GM12892 (cell line): ENCODE measurements at regions not wholly inside any gene's neighbourhood (a gene's known extent, or its start where the extent isn't known, plus 50 kb on each side); places are given as distances from the start of the nearest gene placed in this dataset.

Experiments
- DNase-seq: peaks from one replicate; pipeline ENCODE4 v3.0.0; 2011; ENCODE audit not compliant: insufficient read length
- FAIRE-seq: peaks from 2 replicates; lab custom pipeline; 2011; peaks lifted over from hg19 to GRCh38; lab: Jason Lieb, UNC
- POLR2A ChIP-seq: IDR thresholded peaks from 2 replicates; pipeline ENCODE4 v1.6.1; 2011; ENCODE audit warnings: low read depth, low read length, control low read depth
- POLR2AphosphoS5 ChIP-seq: IDR thresholded peaks from 2 replicates; pipeline ENCODE4 v1.6.1; 2011; ENCODE audit warnings: low read depth, low read length, control low read depth
- TAF1 ChIP-seq: IDR thresholded peaks from 2 replicates; pipeline ENCODE4 v1.6.1; 2011; ENCODE audit warnings: low read depth, mild to moderate bottlenecking, control low read depth, low read length, borderline replicate concordance

DNA sequence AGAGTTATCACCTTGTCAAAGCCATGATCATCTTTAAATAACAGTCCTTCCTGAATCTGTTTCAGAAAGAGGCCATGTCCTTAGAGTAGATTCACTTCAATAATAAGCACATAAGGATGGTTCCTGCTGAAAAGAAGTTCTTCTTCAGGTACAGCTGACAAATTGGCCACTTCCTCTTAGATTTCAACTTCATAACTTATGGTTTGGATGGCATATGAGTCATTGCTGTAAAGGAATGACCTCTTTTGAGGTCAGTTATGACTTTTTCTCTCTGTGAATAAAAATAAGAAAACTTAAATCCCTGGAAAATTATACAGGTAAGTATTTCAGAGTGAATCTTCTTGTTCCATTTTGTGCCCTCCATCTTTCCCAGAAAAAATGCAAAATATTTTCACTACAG, 555.3 kb upstream of the ZNF462 start:
- FAIRE-seq (no peak), DNase-seq (no peak)
- TF ChIP-seq TAF1 (no peak), POLR2A (no peak), POLR2AphosphoS5 (no peak)

- FAIRE-seq: no peak
Measured at GRCh38 chr9:106309925-106310324, 553.0 kb upstream of the ZNF462 start.

GRCh38 chr9:106310782-106311181, 552.2 kb upstream of the ZNF462 start:
- FAIRE-seq (peak; percentile 5), DNase-seq (no peak)
- TF ChIP-seq POLR2AphosphoS5: no peak
- TF ChIP-seq POLR2A: no peak
- TF ChIP-seq TAF1: no peak

More at GRCh38 chr9:106309925-106310324, 553.0 kb upstream of the ZNF462 start:
- no peak for TF ChIP-seq POLR2AphosphoS5
- no peak for TF ChIP-seq TAF1
- no peak for TF ChIP-seq POLR2A
- no peak for DNase-seq

DNA sequence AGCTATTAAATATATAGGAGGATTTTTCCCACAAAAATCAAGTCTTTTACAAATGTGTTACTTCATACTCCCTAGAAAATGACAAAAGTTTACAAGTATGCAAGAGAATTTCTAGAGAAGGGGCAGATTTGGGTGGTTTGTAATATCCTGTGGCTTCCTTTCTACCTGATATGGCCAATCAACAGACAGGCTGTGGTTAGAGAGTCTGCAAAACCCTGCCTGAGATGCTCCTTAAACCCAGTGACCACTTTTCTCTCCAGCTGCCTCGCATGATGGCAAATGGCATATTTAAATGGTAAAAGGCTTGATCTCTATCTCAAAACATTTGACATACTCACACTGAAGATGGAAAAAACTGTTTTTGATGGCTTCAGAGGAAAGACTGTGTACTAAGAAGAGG, 550.1 kb upstream of the ZNF462 start:
- no peak for DNase-seq
- FAIRE-seq: no peak
- TF ChIP-seq POLR2A (no peak), POLR2AphosphoS5 (no peak), TAF1 (no peak)

DNA sequence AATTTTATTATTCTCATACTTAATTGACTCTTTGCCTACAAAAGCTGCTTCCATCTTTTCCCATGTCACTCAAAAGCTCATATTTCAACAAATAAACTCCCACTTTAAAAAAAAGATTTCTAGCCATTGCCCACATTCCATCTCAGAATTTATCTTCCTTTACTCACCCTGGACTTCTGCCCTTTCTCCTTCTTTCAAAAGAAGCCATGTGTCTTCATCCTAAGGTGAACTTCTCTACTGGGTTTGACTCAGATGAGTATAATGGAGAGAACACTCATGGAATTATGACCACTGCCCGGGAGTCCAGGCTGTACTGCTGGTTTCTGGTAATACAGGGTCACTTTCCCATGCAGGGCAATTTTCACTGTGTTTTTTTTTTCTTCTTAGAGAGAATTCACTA, 548.5 kb upstream of the ZNF462 start:
- no peak for TF ChIP-seq TAF1
- no peak for TF ChIP-seq POLR2AphosphoS5
- TF ChIP-seq POLR2A: no peak
- FAIRE-seq: no peak

GRCh38 chr9:106321394-106322180, 541.4 kb upstream of the ZNF462 start:
- TF ChIP-seq POLR2A: no peak
- TF ChIP-seq POLR2AphosphoS5: no peak
- no peak for TF ChIP-seq TAF1
- FAIRE-seq: no peak
- DNase-seq: no peak

More for the DNA sequence above, 548.5 kb upstream of the ZNF462 start:
- no peak for DNase-seq

GRCh38 chr9:106322706-106323245, 540.2 kb upstream of the ZNF462 start:
- no peak for TF ChIP-seq POLR2AphosphoS5
- TF ChIP-seq POLR2A: no peak
- no peak for TF ChIP-seq TAF1
- DNase-seq: no peak
- FAIRE-seq: no peak

- FAIRE-seq (no peak), DNase-seq (no peak)
- TF ChIP-seq POLR2AphosphoS5: no peak
- no peak for TF ChIP-seq TAF1
- TF ChIP-seq POLR2A: no peak
Measured at GRCh38 chr9:106324053-106324585, 538.8 kb upstream of the ZNF462 start.

DNA sequence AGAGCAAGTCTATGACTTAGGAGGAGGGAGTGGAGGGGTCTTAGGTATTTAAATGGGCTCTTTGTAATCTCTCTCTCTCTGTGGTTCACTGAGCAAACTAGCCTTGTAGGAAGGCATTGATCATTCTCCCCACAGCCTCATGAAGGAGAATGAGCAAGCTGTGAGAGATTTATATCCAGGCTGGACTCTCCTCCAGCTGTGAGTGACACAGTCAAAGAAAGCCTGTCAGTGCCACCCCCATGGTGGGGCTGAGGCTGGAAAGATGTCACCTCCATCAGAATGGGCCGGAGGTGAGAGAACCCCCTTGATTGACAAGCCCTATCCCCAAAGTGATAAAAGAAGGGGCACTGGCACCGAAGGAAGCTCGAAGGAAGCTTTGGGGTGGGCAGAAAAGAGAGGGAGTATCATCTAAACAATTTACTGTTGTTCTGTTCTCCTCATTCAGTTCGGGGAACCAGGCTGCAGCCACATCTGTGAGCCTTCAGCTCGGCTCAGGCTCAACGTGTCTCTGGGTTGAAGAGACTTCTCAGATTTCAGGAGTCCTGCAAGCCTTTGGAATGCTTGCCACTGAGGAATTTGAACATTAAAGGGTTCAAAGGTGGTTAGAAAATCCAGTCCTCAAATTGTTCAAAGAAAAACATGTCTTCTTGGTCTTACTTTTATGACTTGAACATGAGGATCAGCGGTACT, 538.2 kb upstream of the ZNF462 start:
- DNase-seq (no peak), FAIRE-seq (no peak)
- no peak for TF ChIP-seq POLR2AphosphoS5
- TF ChIP-seq POLR2A: no peak
- TF ChIP-seq TAF1: no peak

DNA sequence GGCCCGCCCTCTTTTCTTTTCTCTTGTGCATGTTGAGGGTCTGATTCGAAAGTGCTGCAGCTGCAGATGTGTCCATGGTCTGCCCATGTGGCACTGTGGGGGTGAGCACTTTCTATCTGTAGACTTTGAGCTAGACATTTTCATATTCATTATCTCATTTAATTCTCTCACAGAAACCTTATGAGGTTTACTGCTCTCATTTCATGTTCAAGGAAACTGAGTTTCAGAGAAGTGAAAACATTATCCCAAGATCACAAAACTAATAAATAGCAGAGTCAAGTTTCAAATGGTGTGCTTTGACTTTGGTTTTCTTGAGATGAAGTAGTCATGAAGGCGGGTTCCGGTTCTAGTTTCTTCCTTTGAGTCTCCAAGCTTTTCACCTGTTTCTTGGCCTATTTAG, 536.5 kb upstream of the ZNF462 start:
- FAIRE-seq (no peak), DNase-seq (no peak)
- TF ChIP-seq TAF1: no peak
- no peak for TF ChIP-seq POLR2A
- TF ChIP-seq POLR2AphosphoS5: no peak

- FAIRE-seq: no peak
- no peak for DNase-seq
- no peak for TF ChIP-seq TAF1
- TF ChIP-seq POLR2A: no peak
- TF ChIP-seq POLR2AphosphoS5: no peak
Measured at GRCh38 chr9:106333481-106333880, 529.5 kb upstream of the ZNF462 start.

- no peak for FAIRE-seq
Measured at GRCh38 chr9:106334081-106334480, 528.9 kb upstream of the ZNF462 start.

More at GRCh38 chr9:106334081-106334480, 528.9 kb upstream of the ZNF462 start:
- DNase-seq: no peak
- no peak for TF ChIP-seq TAF1
- no peak for TF ChIP-seq POLR2AphosphoS5
- TF ChIP-seq POLR2A: no peak
